ENCODE measurements at regions not wholly inside any gene's neighbourhood (a gene's known extent, or its start where the extent isn't known, plus 50 kb on each side); places are given as distances from the start of the nearest gene placed in this dataset.

DNA sequence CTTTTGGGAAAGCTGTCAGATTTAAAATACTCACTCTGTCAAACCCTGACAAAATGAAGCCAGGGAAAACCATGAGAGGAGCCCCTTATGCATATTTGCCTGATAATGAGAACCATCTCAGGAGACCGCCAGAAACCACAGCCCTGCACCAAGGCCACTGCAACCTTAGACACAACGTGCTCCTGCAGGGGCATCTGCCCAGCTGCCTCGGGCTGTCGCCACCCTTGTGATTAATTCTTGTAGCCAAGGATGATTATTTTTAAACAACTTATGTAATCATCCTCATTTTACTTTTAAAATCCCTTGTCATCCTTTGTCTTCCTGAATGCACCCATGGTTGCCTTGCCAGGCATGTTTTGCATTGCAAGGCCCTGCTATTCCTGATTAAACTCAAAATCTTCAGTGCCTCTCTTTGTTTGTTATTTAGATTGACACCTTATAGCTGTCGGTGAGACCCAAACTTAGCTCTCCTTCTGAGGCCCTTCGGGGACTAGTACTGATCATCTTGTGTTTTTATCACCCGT is 766.4 kb upstream of the TMEM132C start:
- Histone ChIP-seq H3K9me2 (ENCODE audit: insufficient read depth, low read length) (no peaks in the 10 kb centered on the region), H3K27me3 (ENCODE audit: insufficient read depth, low read depth, low read length) (no peaks in the 10 kb centered on the region), H3K4me3 (ENCODE audit: low read length) (no peak overlapping the region), H3K4me2 (ENCODE audit: low read length) (no peak overlapping the region), H4K20me1 (ENCODE audit: insufficient read depth) (no peaks in the 10 kb centered on the region), H3K27ac (ENCODE audit: low read length) (no peak overlapping the region), H3K9ac (ENCODE audit: low read length) (no peak overlapping the region), H3K79me2 (replicated peaks; ENCODE audit: insufficient read depth, low read length) (no peaks in the 10 kb centered on the region), H3K36me3 (ENCODE audit: insufficient read depth, low read length) (no peaks in the 10 kb centered on the region), H3K9me3 (ENCODE audit: low read length) (no peaks in the 10 kb centered on the region), H2AFZ (ENCODE audit: low read depth, low read length) (no peak overlapping the region), H3F3A (ENCODE audit: insufficient read depth, low read length, poor library complexity, severe bottlenecking) (peaks cover 8% of the 10 kb centered on the region)
- TF ChIP-seq POLR2AphosphoS5 (IDR thresholded peaks at IDR 0.05), result no peak
- no peak for TF ChIP-seq RAD21 (conservative IDR thresholded peaks at IDR 0.05)
- TF ChIP-seq, protein P1, sequence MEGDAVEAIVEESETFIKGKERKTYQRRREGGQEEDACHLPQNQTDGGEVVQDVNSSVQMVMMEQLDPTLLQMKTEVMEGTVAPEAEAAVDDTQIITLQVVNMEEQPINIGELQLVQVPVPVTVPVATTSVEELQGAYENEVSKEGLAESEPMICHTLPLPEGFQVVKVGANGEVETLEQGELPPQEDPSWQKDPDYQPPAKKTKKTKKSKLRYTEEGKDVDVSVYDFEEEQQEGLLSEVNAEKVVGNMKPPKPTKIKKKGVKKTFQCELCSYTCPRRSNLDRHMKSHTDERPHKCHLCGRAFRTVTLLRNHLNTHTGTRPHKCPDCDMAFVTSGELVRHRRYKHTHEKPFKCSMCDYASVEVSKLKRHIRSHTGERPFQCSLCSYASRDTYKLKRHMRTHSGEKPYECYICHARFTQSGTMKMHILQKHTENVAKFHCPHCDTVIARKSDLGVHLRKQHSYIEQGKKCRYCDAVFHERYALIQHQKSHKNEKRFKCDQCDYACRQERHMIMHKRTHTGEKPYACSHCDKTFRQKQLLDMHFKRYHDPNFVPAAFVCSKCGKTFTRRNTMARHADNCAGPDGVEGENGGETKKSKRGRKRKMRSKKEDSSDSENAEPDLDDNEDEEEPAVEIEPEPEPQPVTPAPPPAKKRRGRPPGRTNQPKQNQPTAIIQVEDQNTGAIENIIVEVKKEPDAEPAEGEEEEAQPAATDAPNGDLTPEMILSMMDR (IDR thresholded peaks at IDR 0.05; ENCODE audit: poor library complexity, severe bottlenecking), result no peak
- TF ChIP-seq EP300 (conservative IDR thresholded peaks at IDR 0.05; ENCODE audit: poor library complexity, severe bottlenecking), result no peak
- TF ChIP-seq TAF1 (IDR thresholded peaks at IDR 0.05; ENCODE audit: low read depth), result no peak
- TF ChIP-seq MXI1 (conservative IDR thresholded peaks at IDR 0.05; ENCODE audit: poor library complexity, severe bottlenecking), result no peak
- no peak for TF ChIP-seq SMC3 (conservative IDR thresholded peaks at IDR 0.05; ENCODE audit: poor library complexity)
- no peak for TF ChIP-seq EZH2 (IDR thresholded peaks at IDR 0.05; ENCODE audit: borderline replicate concordance, insufficient read depth, low read length, poor library complexity, severe bottlenecking)
- TF ChIP-seq, protein P2, sequence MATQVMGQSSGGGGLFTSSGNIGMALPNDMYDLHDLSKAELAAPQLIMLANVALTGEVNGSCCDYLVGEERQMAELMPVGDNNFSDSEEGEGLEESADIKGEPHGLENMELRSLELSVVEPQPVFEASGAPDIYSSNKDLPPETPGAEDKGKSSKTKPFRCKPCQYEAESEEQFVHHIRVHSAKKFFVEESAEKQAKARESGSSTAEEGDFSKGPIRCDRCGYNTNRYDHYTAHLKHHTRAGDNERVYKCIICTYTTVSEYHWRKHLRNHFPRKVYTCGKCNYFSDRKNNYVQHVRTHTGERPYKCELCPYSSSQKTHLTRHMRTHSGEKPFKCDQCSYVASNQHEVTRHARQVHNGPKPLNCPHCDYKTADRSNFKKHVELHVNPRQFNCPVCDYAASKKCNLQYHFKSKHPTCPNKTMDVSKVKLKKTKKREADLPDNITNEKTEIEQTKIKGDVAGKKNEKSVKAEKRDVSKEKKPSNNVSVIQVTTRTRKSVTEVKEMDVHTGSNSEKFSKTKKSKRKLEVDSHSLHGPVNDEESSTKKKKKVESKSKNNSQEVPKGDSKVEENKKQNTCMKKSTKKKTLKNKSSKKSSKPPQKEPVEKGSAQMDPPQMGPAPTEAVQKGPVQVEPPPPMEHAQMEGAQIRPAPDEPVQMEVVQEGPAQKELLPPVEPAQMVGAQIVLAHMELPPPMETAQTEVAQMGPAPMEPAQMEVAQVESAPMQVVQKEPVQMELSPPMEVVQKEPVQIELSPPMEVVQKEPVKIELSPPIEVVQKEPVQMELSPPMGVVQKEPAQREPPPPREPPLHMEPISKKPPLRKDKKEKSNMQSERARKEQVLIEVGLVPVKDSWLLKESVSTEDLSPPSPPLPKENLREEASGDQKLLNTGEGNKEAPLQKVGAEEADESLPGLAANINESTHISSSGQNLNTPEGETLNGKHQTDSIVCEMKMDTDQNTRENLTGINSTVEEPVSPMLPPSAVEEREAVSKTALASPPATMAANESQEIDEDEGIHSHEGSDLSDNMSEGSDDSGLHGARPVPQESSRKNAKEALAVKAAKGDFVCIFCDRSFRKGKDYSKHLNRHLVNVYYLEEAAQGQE (IDR thresholded peaks at IDR 0.05; ENCODE audit: borderline replicate concordance), result no peak

DNA sequence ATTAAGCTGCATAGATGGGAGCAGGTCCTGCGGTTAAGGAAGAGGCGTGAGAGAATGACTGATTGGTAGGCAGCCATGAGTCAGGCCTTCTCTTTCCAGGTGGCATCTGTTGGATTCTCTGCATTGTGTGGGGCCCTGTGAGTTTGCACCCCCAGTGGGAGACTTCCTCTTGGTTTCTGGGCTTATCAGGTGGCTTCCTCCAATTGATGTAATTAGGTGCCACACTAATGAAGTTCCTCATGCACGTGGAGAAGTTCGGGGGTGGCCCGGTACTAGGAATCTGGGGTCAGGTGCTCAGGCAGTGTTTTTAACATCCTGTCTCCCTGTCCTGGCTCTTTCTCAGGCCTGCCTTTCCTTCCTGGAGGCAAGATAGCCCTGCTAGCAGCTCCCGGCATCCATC is 765.1 kb upstream of the TMEM132C start:
- H3K9ac ChIP-seq (ENCODE audit: low read length), result no peak overlapping the region
- no peaks in the 10 kb centered on the region for H3K79me2 ChIP-seq (replicated peaks; ENCODE audit: insufficient read depth, low read length)
- H3K27ac ChIP-seq (ENCODE audit: low read length), result peak overlapping the region; percentile 78
- H3K4me3 ChIP-seq (ENCODE audit: low read length), result no peak overlapping the region
- H3K27me3 ChIP-seq (ENCODE audit: insufficient read depth, low read depth, low read length), result no peaks in the 10 kb centered on the region
- TF ChIP-seq, protein P1 (IDR thresholded peaks at IDR 0.05; ENCODE audit: poor library complexity, severe bottlenecking), result no peak
- no peak for TF ChIP-seq RAD21 (conservative IDR thresholded peaks at IDR 0.05)
- no peak for TF ChIP-seq SMC3 (conservative IDR thresholded peaks at IDR 0.05; ENCODE audit: poor library complexity)
- no peak for TF ChIP-seq EP300 (conservative IDR thresholded peaks at IDR 0.05; ENCODE audit: poor library complexity, severe bottlenecking)
- no peak overlapping the region for H3K4me2 ChIP-seq (ENCODE audit: low read length)
- no peaks in the 10 kb centered on the region for H3K9me2 ChIP-seq (ENCODE audit: insufficient read depth, low read length)
- no peaks in the 10 kb centered on the region for H3K9me3 ChIP-seq (ENCODE audit: low read length)
- H2AFZ ChIP-seq (ENCODE audit: low read depth, low read length), result no peak overlapping the region
- no peaks in the 10 kb centered on the region for H4K20me1 ChIP-seq (ENCODE audit: insufficient read depth)
- H3F3A ChIP-seq (ENCODE audit: insufficient read depth, low read length, poor library complexity, severe bottlenecking), result peaks cover 8% of the 10 kb centered on the region
- H3K36me3 ChIP-seq (ENCODE audit: insufficient read depth, low read length), result no peaks in the 10 kb centered on the region
